ENCODE measurements at regions not wholly inside any gene's neighbourhood (a gene's known extent, or its start where the extent isn't known, plus 50 kb on each side); places are given as distances from the start of the nearest gene placed in this dataset.

DNA sequence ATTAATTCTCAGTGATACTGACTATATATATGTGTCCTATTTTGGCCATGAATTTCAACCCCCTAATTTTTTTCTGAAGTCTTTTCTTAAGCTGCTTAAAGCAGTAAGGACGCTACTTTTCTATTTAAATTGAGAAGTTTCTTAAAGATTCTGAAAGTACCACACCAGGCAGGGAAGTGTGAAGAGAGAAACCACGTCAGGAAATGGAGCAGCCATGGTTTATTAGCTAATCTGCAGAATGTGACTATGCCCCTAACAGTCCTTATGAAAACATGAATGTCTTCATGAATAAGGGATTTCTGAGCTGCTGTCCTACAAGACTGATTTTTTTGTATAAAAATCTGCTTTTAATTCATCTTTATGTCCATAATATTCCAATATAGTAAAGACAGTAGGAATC lies 1724.3 kb upstream of the C9orf72 start:
- no peak for ATAC-seq (replicated peaks in 1 of 4)
- Histone ChIP-seq H3K4me1 (ENCODE audit: control insufficient read depth in 1 of 2, extremely low read depth in 1 of 2, insufficient read depth in 2 of 2, low read length in 2 of 2) (no peaks in the 10 kb centered on the region), H3K36me3 (ENCODE audit: control insufficient read depth in 2 of 2, extremely low read depth in 1 of 2, insufficient read depth in 1 of 2, low read length in 1 of 2) (no peaks in the 10 kb centered on the region), H3K4me3 (ENCODE audit: control insufficient read depth in 1 of 2, extremely low read depth in 1 of 2, low read length in 1 of 2) (no peak overlapping the region), H3K27me3 (replicated peaks in 1 of 2; ENCODE audit: control insufficient read depth in 2 of 2, extremely low read depth in 1 of 2, insufficient read depth in 2 of 2, low read length in 1 of 2) (no peaks in the 10 kb centered on the region), H3K27ac (ENCODE audit: low read length) (no peak overlapping the region), H3K9me3 (no peaks in the 10 kb centered on the region)
- ChIA-PET POLR2A (no interaction called here), CTCF (no interaction called here)
- Mint-ChIP-seq H3K4me3 (no peak overlapping the region), H3K9me3 (peaks cover 7 to 27% (median 9%) of the 10 kb centered on the region in 3 donors), H3K4me1 (no peaks in the 10 kb centered on the region), H3K27me3 (no peaks in the 10 kb centered on the region), H3K36me3 (no peaks in the 10 kb centered on the region), H3K27ac (no peak overlapping the region)
- DNase-seq: no peak
- WGBS (ENCODE audit: insufficient coverage): no CpG with 5 or more reads among the region's 2 CpGs

DNA sequence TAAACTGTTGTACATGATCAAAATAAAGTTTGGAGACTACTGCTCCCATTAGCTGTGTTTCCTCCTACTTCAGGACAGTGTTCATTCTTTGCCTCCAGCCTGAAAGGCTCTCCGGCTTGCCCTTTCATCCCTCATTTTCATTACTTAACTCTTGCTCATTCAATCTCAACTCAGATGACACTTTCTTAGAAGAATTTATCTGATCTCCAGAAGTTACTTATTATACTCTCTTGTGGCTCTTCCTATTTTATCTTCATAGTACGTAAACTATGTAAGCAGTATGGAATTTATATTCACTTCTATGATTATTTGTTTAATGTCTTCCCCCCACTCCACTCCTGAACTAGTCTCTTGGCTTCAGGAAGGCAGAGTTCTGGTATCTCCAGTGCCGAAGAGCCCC lies 1737.9 kb upstream of the C9orf72 start:
- H3K36me3 Mint-ChIP-seq: no peaks in the 10 kb centered on the region
- ChIA-PET CTCF (no interaction called here), POLR2A (no interaction called here)
- Histone ChIP-seq H3K9me3 (no peaks in the 10 kb centered on the region), H3K36me3 (ENCODE audit: control insufficient read depth in 2 of 2, extremely low read depth in 1 of 2, insufficient read depth in 1 of 2, low read length in 1 of 2) (no peaks in the 10 kb centered on the region), H3K4me1 (ENCODE audit: control insufficient read depth in 1 of 2, extremely low read depth in 1 of 2, insufficient read depth in 2 of 2, low read length in 2 of 2) (no peaks in the 10 kb centered on the region), H3K27me3 (replicated peaks in 1 of 2; ENCODE audit: control insufficient read depth in 2 of 2, extremely low read depth in 1 of 2, insufficient read depth in 2 of 2, low read length in 1 of 2) (no peaks in the 10 kb centered on the region), H3K27ac (ENCODE audit: low read length) (no peak overlapping the region), H3K4me3 (ENCODE audit: control insufficient read depth in 1 of 2, extremely low read depth in 1 of 2, low read length in 1 of 2) (no peak overlapping the region)
- ATAC-seq (replicated peaks in 1 of 4): no peak
- no peaks in the 10 kb centered on the region for H3K27me3 Mint-ChIP-seq
- no peak overlapping the region for H3K4me3 Mint-ChIP-seq
- peaks cover 0 to 10% (median 5%) of the 10 kb centered on the region in 3 donors for H3K9me3 Mint-ChIP-seq
- WGBS (ENCODE audit: insufficient coverage): 80% methylated on average over 1 of the region's 3 CpGs
- no peak for DNase-seq
- H3K27ac Mint-ChIP-seq: no peak overlapping the region
- H3K4me1 Mint-ChIP-seq: no peaks in the 10 kb centered on the region

DNA sequence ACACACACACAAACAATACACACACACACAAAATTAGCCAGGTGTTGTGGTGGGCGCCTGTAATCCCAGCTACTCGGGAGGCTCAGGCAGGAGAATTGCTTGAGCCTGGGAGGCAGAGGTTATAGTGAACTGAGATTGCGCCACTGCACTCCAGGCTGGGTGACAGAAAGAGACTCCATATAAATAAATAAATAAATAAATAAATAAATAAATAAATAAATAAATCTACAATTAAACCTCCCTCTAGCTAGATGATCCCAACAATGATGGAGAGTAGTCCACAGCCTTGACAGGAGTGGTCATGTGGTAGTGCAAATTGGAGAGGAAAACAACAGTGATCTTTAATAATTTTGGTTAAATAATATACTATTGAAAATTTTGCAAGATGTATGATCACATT lies 1739.0 kb upstream of the C9orf72 start:
- Histone ChIP-seq H3K4me1 (ENCODE audit: control insufficient read depth in 1 of 2, extremely low read depth in 1 of 2, insufficient read depth in 2 of 2, low read length in 2 of 2) (no peaks in the 10 kb centered on the region), H3K27me3 (replicated peaks in 1 of 2; ENCODE audit: control insufficient read depth in 2 of 2, extremely low read depth in 1 of 2, insufficient read depth in 2 of 2, low read length in 1 of 2) (no peaks in the 10 kb centered on the region), H3K4me3 (ENCODE audit: control insufficient read depth in 1 of 2, extremely low read depth in 1 of 2, low read length in 1 of 2) (no peak overlapping the region), H3K36me3 (ENCODE audit: control insufficient read depth in 2 of 2, extremely low read depth in 1 of 2, insufficient read depth in 1 of 2, low read length in 1 of 2) (no peaks in the 10 kb centered on the region), H3K9me3 (no peaks in the 10 kb centered on the region), H3K27ac (ENCODE audit: low read length) (no peak overlapping the region)
- ChIA-PET CTCF (no interaction called here), POLR2A (no interaction called here)
- Mint-ChIP-seq H3K27me3 (no peaks in the 10 kb centered on the region), H3K27ac (no peak overlapping the region), H3K4me3 (no peak overlapping the region), H3K4me1 (no peaks in the 10 kb centered on the region), H3K36me3 (no peaks in the 10 kb centered on the region), H3K9me3 (peaks cover 0 to 14% (median 3%) of the 10 kb centered on the region in 3 donors)
- no CpG with 5 or more reads among the region's 3 CpGs for WGBS (ENCODE audit: insufficient coverage)
- DNase-seq (no peak), ATAC-seq (replicated peaks in 1 of 4) (no peak)

DNA sequence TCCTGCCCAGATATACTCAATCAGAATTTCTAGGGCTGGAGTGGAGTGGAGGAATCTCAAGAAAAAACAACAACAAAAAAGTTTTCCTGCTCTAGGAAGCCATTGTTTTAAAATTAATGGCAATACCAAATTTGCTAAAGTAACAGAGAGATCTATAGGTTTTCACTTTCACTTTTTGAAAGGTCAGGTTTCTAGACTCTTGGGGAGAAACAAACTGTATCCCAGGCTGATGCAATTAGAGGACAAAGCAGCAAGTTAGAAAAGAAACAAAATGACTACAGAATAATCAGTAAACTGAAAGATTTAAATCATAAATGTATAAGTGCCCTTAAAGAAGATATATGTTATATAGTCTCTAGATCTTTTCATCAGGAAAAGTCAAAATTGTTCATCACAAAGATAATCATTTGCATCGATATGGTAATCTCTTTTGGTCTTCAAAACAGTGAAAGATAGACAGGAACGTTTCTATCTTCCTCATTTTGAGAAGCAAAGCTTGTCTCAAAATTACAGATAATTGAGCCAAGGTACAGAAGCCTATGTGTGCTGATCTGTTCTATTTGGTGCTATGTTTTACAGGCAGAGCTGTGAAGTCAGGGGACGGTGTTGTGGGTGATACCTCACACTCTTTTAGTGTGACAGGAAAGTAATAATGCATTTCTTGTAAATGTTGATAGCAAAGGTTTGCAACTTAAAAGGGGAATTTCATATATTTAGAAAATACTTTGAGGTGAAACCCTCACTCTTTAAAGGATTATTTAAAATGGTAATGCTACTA lies 1746.6 kb upstream of the C9orf72 start:
- Mint-ChIP-seq H3K9me3 (peaks cover 3 to 21% (median 7%) of the 10 kb centered on the region in 3 donors), H3K27me3 (no peaks in the 10 kb centered on the region), H3K4me1 (no peaks in the 10 kb centered on the region), H3K27ac (no peak overlapping the region), H3K4me3 (no peak overlapping the region), H3K36me3 (no peaks in the 10 kb centered on the region)
- CTCF ChIA-PET: no interaction called here
- no peak for ATAC-seq (replicated peaks in 1 of 4)
- Histone ChIP-seq H3K4me3 (ENCODE audit: control insufficient read depth in 1 of 2, extremely low read depth in 1 of 2, low read length in 1 of 2) (no peak overlapping the region), H3K9me3 (no peaks in the 10 kb centered on the region), H3K27me3 (replicated peaks in 1 of 2; ENCODE audit: control insufficient read depth in 2 of 2, extremely low read depth in 1 of 2, insufficient read depth in 2 of 2, low read length in 1 of 2) (no peaks in the 10 kb centered on the region), H3K27ac (ENCODE audit: low read length) (no peak overlapping the region), H3K4me1 (ENCODE audit: control insufficient read depth in 1 of 2, extremely low read depth in 1 of 2, insufficient read depth in 2 of 2, low read length in 2 of 2) (no peaks in the 10 kb centered on the region), H3K36me3 (ENCODE audit: control insufficient read depth in 2 of 2, extremely low read depth in 1 of 2, insufficient read depth in 1 of 2, low read length in 1 of 2) (no peaks in the 10 kb centered on the region)
- WGBS (ENCODE audit: insufficient coverage): no CpG with 5 or more reads among the region's 3 CpGs
- POLR2A ChIA-PET: no interaction called here
- no peak for DNase-seq

DNA sequence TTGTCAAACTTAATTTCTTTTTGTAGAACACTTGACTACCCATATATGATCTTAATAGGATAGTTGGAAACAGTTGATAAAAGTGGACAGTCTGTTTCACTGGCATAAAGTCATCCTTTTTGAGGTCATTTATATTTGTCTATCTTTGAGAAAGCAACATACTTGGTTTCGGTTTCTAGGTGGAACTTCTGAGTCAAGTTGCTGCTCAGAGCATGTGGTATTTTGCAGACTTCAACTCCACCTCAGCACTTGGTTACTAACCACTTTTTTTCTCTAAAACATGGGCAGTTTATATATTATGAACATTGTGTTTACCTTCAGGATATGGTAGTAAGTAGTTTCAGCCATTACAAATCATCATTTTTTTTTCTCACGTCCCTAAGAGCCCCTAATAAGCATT lies 1749.0 kb upstream of the C9orf72 start:
- Histone ChIP-seq H3K4me3 (ENCODE audit: control insufficient read depth in 1 of 2, extremely low read depth in 1 of 2, low read length in 1 of 2) (no peak overlapping the region), H3K36me3 (ENCODE audit: control insufficient read depth in 2 of 2, extremely low read depth in 1 of 2, insufficient read depth in 1 of 2, low read length in 1 of 2) (no peaks in the 10 kb centered on the region), H3K9me3 (no peaks in the 10 kb centered on the region), H3K27me3 (replicated peaks in 1 of 2; ENCODE audit: control insufficient read depth in 2 of 2, extremely low read depth in 1 of 2, insufficient read depth in 2 of 2, low read length in 1 of 2) (no peaks in the 10 kb centered on the region), H3K4me1 (ENCODE audit: control insufficient read depth in 1 of 2, extremely low read depth in 1 of 2, insufficient read depth in 2 of 2, low read length in 2 of 2) (no peaks in the 10 kb centered on the region), H3K27ac (ENCODE audit: low read length) (no peak overlapping the region)
- Mint-ChIP-seq H3K4me1 (no peaks in the 10 kb centered on the region), H3K4me3 (no peak overlapping the region), H3K27me3 (no peaks in the 10 kb centered on the region), H3K27ac (no peak overlapping the region), H3K36me3 (no peaks in the 10 kb centered on the region), H3K9me3 (peaks cover 3 to 14% (median 7%) of the 10 kb centered on the region in 3 donors)
- no CpG with 5 or more reads among the region's 2 CpGs for WGBS (ENCODE audit: insufficient coverage)
- ChIA-PET CTCF (no interaction called here), POLR2A (no interaction called here)
- no peak for DNase-seq
- no peak for ATAC-seq (replicated peaks in 1 of 4)

DNA sequence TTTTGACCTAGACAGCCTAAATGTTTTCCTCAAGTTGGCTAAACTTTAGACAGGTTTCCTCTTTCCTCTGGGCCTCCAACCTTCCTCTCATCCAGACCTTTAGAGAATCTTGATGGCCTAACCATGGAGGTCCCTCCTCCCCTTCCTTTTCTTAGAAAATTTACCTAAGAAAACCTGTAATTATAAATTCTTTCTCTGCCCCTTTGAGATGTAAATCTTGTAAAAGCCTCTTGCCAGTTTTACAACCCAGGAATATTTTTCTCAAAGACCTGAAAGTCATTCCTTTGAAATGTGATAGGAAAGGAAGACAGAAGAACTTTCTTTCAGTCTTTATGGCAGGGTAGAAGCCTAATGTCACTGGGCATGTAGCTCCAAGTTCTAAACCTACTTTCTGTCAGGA lies 1752.6 kb upstream of the C9orf72 start:
- Mint-ChIP-seq H3K4me3 (no peak overlapping the region), H3K4me1 (no peaks in the 10 kb centered on the region), H3K27ac (no peak overlapping the region), H3K36me3 (no peaks in the 10 kb centered on the region), H3K9me3 (peaks cover 4 to 18% (median 7%) of the 10 kb centered on the region in 3 donors), H3K27me3 (no peaks in the 10 kb centered on the region)
- no peak overlapping the region for H3K4me3 ChIP-seq (ENCODE audit: control insufficient read depth in 1 of 2, extremely low read depth in 1 of 2, low read length in 1 of 2)
- no peaks in the 10 kb centered on the region for H3K27me3 ChIP-seq (replicated peaks in 1 of 2; ENCODE audit: control insufficient read depth in 2 of 2, extremely low read depth in 1 of 2, insufficient read depth in 2 of 2, low read length in 1 of 2)
- no peaks in the 10 kb centered on the region for H3K4me1 ChIP-seq (ENCODE audit: control insufficient read depth in 1 of 2, extremely low read depth in 1 of 2, insufficient read depth in 2 of 2, low read length in 2 of 2)
- no peak overlapping the region for H3K27ac ChIP-seq (ENCODE audit: low read length)
- ATAC-seq (replicated peaks in 1 of 4) (no peak), DNase-seq (no peak)
- ChIA-PET CTCF (no interaction called here), POLR2A (no interaction called here)
- no peaks in the 10 kb centered on the region for H3K9me3 ChIP-seq
- no peaks in the 10 kb centered on the region for H3K36me3 ChIP-seq (ENCODE audit: control insufficient read depth in 2 of 2, extremely low read depth in 1 of 2, insufficient read depth in 1 of 2, low read length in 1 of 2)

DNA sequence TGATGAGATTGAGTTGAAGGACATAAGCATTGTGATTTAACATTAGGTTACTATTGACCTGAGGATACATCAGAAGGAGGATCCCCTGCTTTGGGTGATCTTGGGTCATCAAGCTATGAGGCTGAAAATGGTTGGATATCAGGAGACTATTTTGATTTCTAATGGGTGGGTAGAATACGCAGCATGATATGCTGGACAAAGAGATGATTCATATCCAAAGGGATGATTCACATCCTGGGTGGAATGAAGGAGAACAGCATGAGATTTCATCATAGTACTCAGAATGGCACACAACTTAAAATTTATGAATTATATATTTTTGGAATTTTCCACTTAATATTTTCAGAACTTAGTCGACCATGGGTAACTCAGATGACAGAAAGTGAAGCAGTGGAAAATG lies 1759.5 kb upstream of the C9orf72 start:
- POLR2A ChIA-PET: interaction anchor here in 1 of 2 donors (0.5 kb wide), 1 partner anchor 8 kb away, joined by 4 read pairs; no protein-coding TSS in a partner anchor
- WGBS (ENCODE audit: insufficient coverage): no CpG with 5 or more reads among the region's 2 CpGs
- no peak overlapping the region for H3K4me3 Mint-ChIP-seq
- peaks cover 3 to 11% (median 7%) of the 10 kb centered on the region in 3 donors for H3K9me3 Mint-ChIP-seq
- no peaks in the 10 kb centered on the region for H3K4me1 Mint-ChIP-seq
- H3K9me3 ChIP-seq: no peaks in the 10 kb centered on the region
- CTCF ChIA-PET: no interaction called here
- no peak overlapping the region for H3K27ac ChIP-seq (ENCODE audit: low read length)
- H3K27me3 ChIP-seq (replicated peaks in 1 of 2; ENCODE audit: control insufficient read depth in 2 of 2, extremely low read depth in 1 of 2, insufficient read depth in 2 of 2, low read length in 1 of 2): no peaks in the 10 kb centered on the region
- no peak overlapping the region for H3K27ac Mint-ChIP-seq
- H3K4me1 ChIP-seq (ENCODE audit: control insufficient read depth in 1 of 2, extremely low read depth in 1 of 2, insufficient read depth in 2 of 2, low read length in 2 of 2): no peaks in the 10 kb centered on the region
- H3K36me3 Mint-ChIP-seq: no peaks in the 10 kb centered on the region
- no peaks in the 10 kb centered on the region for H3K36me3 ChIP-seq (ENCODE audit: control insufficient read depth in 2 of 2, extremely low read depth in 1 of 2, insufficient read depth in 1 of 2, low read length in 1 of 2)
- no peak for ATAC-seq (replicated peaks in 1 of 4)
- no peaks in the 10 kb centered on the region for H3K27me3 Mint-ChIP-seq
- no peak for DNase-seq
- no peak overlapping the region for H3K4me3 ChIP-seq (ENCODE audit: control insufficient read depth in 1 of 2, extremely low read depth in 1 of 2, low read length in 1 of 2)

Measured in T-cell (primary cell).